ENCODE measurements at regions not wholly inside any gene's neighbourhood (a gene's known extent, or its start where the extent isn't known, plus 50 kb on each side); places are given as distances from the start of the nearest gene placed in this dataset.

GRCh38 chr12:126869644-126870043, 1397.3 kb upstream of the TMEM132C start:
- Histone ChIP-seq H3K4me1 (no peaks in the 10 kb centered on the region), H3K9me3 (no peaks in the 10 kb centered on the region), H3K27me3 (no peaks in the 10 kb centered on the region), H3K36me3 (no peaks in the 10 kb centered on the region), H3K27ac (no peak overlapping the region), H3K4me3 (no peak overlapping the region)
- TF ChIP-seq POLR2A (IDR thresholded peaks at IDR 0.05) (no peak), CTCF (IDR thresholded peaks at IDR 0.05) (no peak)
- 29% methylated on average over 2 of the region's 2 CpGs for WGBS (ENCODE audit: insufficient coverage, low coverage, low lambda C conversion rate, missing lambda C conversion rate)
- intact Hi-C loops (cut with DNase I) = no loop called here
- DNase-seq (no peak), ATAC-seq (no peak)

GRCh38 chr12:126873701-126874100, 1393.3 kb upstream of the TMEM132C start:
- H3K27me3 ChIP-seq = no peaks in the 10 kb centered on the region
- intact Hi-C loops (cut with DNase I) = no loop called here
- no peak overlapping the region for H3K27ac ChIP-seq
- H3K4me3 ChIP-seq = no peak overlapping the region
- WGBS (ENCODE audit: insufficient coverage, low coverage, low lambda C conversion rate, missing lambda C conversion rate) = 44% methylated on average over 3 of the region's 5 CpGs
- DNase-seq (no peak), ATAC-seq (no peak)
- H3K36me3 ChIP-seq = no peaks in the 10 kb centered on the region
- H3K4me1 ChIP-seq = no peaks in the 10 kb centered on the region
- TF ChIP-seq POLR2A (IDR thresholded peaks at IDR 0.05) (no peak), CTCF (IDR thresholded peaks at IDR 0.05) (no peak)
- no peaks in the 10 kb centered on the region for H3K9me3 ChIP-seq

- no peaks in the 10 kb centered on the region for H3K27me3 ChIP-seq
- 49% methylated on average over 3 of the region's 8 CpGs for WGBS (ENCODE audit: insufficient coverage, low coverage, low lambda C conversion rate, missing lambda C conversion rate)
- peak; percentile 67 to 70 (median 70) for DNase-seq
- H3K27ac ChIP-seq = no peak overlapping the region
- TF ChIP-seq POLR2A (IDR thresholded peaks at IDR 0.05) (no peak), CTCF (IDR thresholded peaks at IDR 0.05) (peak; percentile 76 to 96 (median 94))
- H3K9me3 ChIP-seq = no peaks in the 10 kb centered on the region
- ATAC-seq = peak; percentile 91 to 97 (median 94)
- no peaks in the 10 kb centered on the region for H3K36me3 ChIP-seq
- no peaks in the 10 kb centered on the region for H3K4me1 ChIP-seq
- no peak overlapping the region for H3K4me3 ChIP-seq
- intact Hi-C loops (cut with DNase I) = no loop called here
Observed at GRCh38 chr12:126874427-126875026, 1392.4 kb upstream of the TMEM132C start.

GRCh38 chr12:126879842-126880241, 1387.1 kb upstream of the TMEM132C start:
- Histone ChIP-seq H3K36me3 (no peaks in the 10 kb centered on the region), H3K27ac (no peak overlapping the region), H3K27me3 (no peaks in the 10 kb centered on the region), H3K9me3 (no peaks in the 10 kb centered on the region), H3K4me3 (no peak overlapping the region), H3K4me1 (no peaks in the 10 kb centered on the region)
- intact Hi-C loops (cut with DNase I) = no loop called here
- DNase-seq = no peak
- no peak for ATAC-seq
- WGBS (ENCODE audit: insufficient coverage, low coverage, low lambda C conversion rate, missing lambda C conversion rate) = 50% methylated on average over 2 of the region's 2 CpGs
- TF ChIP-seq POLR2A (IDR thresholded peaks at IDR 0.05) (no peak), CTCF (IDR thresholded peaks at IDR 0.05) (no peak)

GRCh38 chr12:126883697-126884096, 1383.3 kb upstream of the TMEM132C start:
- Histone ChIP-seq H3K4me3 (no peak overlapping the region), H3K4me1 (no peaks in the 10 kb centered on the region), H3K27ac (no peak overlapping the region), H3K9me3 (no peaks in the 10 kb centered on the region), H3K27me3 (no peaks in the 10 kb centered on the region), H3K36me3 (no peaks in the 10 kb centered on the region)
- 25% methylated on average over 3 of the region's 4 CpGs for WGBS (ENCODE audit: insufficient coverage, low coverage, low lambda C conversion rate, missing lambda C conversion rate)
- TF ChIP-seq CTCF (IDR thresholded peaks at IDR 0.05) (no peak), POLR2A (IDR thresholded peaks at IDR 0.05) (no peak)
- intact Hi-C loops (cut with DNase I) = no loop called here
- ATAC-seq (no peak), DNase-seq (no peak)
